Loucy (cell line): ENCODE measurements at regions not wholly inside any gene's neighbourhood (a gene's known extent, or its start where the extent isn't known, plus 50 kb on each side); places are given as distances from the start of the nearest gene placed in this dataset.

Experiments
- H2AFZ ChIP-seq: fragments of 200-600 bp; sonication (generic); 2 replicates; pipeline ENCODE4 v1.6.0; 2016; ENCODE audit warnings: antibody characterized with exemption, mild to moderate bottlenecking, low read length, moderate library complexity
- H3F3A ChIP-seq: fragments of 200-600 bp; 2 replicates; pipeline ENCODE4 v1.6.0; 2016; ENCODE audit warnings: antibody characterized with exemption, low read depth, mild to moderate bottlenecking
- H3K27me3 ChIP-seq: fragments of 200-600 bp; sonication (generic); 2 replicates; pipeline ENCODE4 v1.6.1; 2014; ENCODE audit warnings: low read length, mild to moderate bottlenecking; ENCODE audit not compliant: insufficient read depth, poor library complexity, severe bottlenecking
- H3K36me3 ChIP-seq: fragments of 200-600 bp; sonication (generic); 2 replicates; pipeline ENCODE4 v1.6.1; 2016; ENCODE audit warnings: low read length; ENCODE audit not compliant: insufficient read depth
- H3K4me1 ChIP-seq: fragments of 200-600 bp; sonication (generic); 2 replicates; pipeline ENCODE4 v1.5.1; 2014; ENCODE audit warnings: low read length, mild to moderate bottlenecking; ENCODE audit not compliant: insufficient read depth, poor library complexity, severe bottlenecking
- H3K4me2 ChIP-seq: fragments of 200-600 bp; sonication (generic); 2 replicates; pipeline ENCODE4 v1.6.0; 2014; ENCODE audit warnings: antibody characterized with exemption, low read length, low read depth, mild to moderate bottlenecking; ENCODE audit not compliant: poor library complexity, severe bottlenecking
- H3K4me3 ChIP-seq: fragments of 200-600 bp; sonication (generic); 2 replicates; pipeline ENCODE4 v1.5.1; 2014; ENCODE audit warnings: low read length, mild to moderate bottlenecking, mixed read lengths; ENCODE audit not compliant: poor library complexity, severe bottlenecking
- H3K79me2 ChIP-seq: fragments of 200-600 bp; sonication (generic); 2 replicates; pipeline ENCODE4 v1.6.1; 2014; ENCODE audit warnings: low read length; ENCODE audit not compliant: insufficient read depth
- H3K9ac ChIP-seq: fragments of 200-600 bp; sonication (generic); 2 replicates; pipeline ENCODE4 v1.6.0; 2014; ENCODE audit warnings: mild to moderate bottlenecking, low read depth, low read length, moderate library complexity; ENCODE audit not compliant: poor library complexity, severe bottlenecking
- H3K9me2 ChIP-seq: fragments of 200-600 bp; sonication (generic); replicated peaks from 2 replicates; pipeline ENCODE4 v1.6.1; 2016; ENCODE audit warnings: low read depth, low read length, mixed read lengths
- H3K9me3 ChIP-seq: fragments of 200-600 bp; sonication (generic); 2 replicates; pipeline ENCODE4 v1.6.1; 2014; ENCODE audit warnings: mild to moderate bottlenecking, antibody characterized with exemption, low read length, low read depth; ENCODE audit not compliant: insufficient read depth
- H4K20me1 ChIP-seq: fragments of 200-600 bp; sonication (generic); 2 replicates; pipeline ENCODE4 v1.6.0; 2014; ENCODE audit warnings: antibody characterized with exemption, low read length, mild to moderate bottlenecking; ENCODE audit not compliant: insufficient read depth, poor library complexity, severe bottlenecking
- CTCF ChIP-seq: fragments of 200-600 bp; sonication (generic); conservative IDR thresholded peaks from 2 replicates; pipeline ENCODE4 v1.5.1; 2014; ENCODE audit warnings: mild to moderate bottlenecking, antibody characterized with exemption, low read length
- EZH2phosphoT487 ChIP-seq: fragments of 200-600 bp; IDR thresholded peaks from 2 replicates; pipeline ENCODE4 v1.6.1; 2018; ENCODE audit warnings: antibody characterized with exemption, mild to moderate bottlenecking, moderate library complexity, borderline replicate concordance

GRCh38 chr9:23011669-23012068 lies 565.0 kb downstream of the DMRTA1 start:
- Histone ChIP-seq H2AFZ (no peak overlapping the region), H3K4me1 (no peaks in the 10 kb centered on the region), H3K79me2 (no peaks in the 10 kb centered on the region), H3K9me3 (no peaks in the 10 kb centered on the region), H3K9me2 (0 out of 2 replicates have a peak, but pooled peaks cover 2% of the 10 kb centered on the region), H3K27me3 (no peaks in the 10 kb centered on the region), H3F3A (no peaks in the 10 kb centered on the region), H3K36me3 (no peaks in the 10 kb centered on the region), H4K20me1 (no peaks in the 10 kb centered on the region), H3K9ac (no peak overlapping the region), H3K4me2 (no peak overlapping the region), H3K4me3 (no peak overlapping the region)
- TF ChIP-seq CTCF (no peak), EZH2phosphoT487 (no peak)

- no peaks in the 10 kb centered on the region for H3F3A ChIP-seq
- 0 out of 2 replicates have a peak, but pooled peaks cover 4% of the 10 kb centered on the region for H3K9me2 ChIP-seq
- H2AFZ ChIP-seq: no peak overlapping the region
- H3K4me3 ChIP-seq: no peak overlapping the region
- no peaks in the 10 kb centered on the region for H3K79me2 ChIP-seq
- H3K27me3 ChIP-seq: no peaks in the 10 kb centered on the region
- no peak overlapping the region for H3K9ac ChIP-seq
- no peaks in the 10 kb centered on the region for H3K4me1 ChIP-seq
- H3K36me3 ChIP-seq: no peaks in the 10 kb centered on the region
- H3K9me3 ChIP-seq: no peaks in the 10 kb centered on the region
- H3K4me2 ChIP-seq: no peak overlapping the region
- no peak for TF ChIP-seq EZH2phosphoT487
- TF ChIP-seq CTCF: no peak
- no peaks in the 10 kb centered on the region for H4K20me1 ChIP-seq
Measured at GRCh38 chr9:23015557-23015956, 568.9 kb downstream of the DMRTA1 start.

- no peaks in the 10 kb centered on the region for H3K79me2 ChIP-seq
- no peak overlapping the region for H3K4me2 ChIP-seq
- H3K27me3 ChIP-seq: no peaks in the 10 kb centered on the region
- no peaks in the 10 kb centered on the region for H4K20me1 ChIP-seq
- H3K4me3 ChIP-seq: no peak overlapping the region
- H2AFZ ChIP-seq: no peak overlapping the region
- no peaks in the 10 kb centered on the region for H3K9me3 ChIP-seq
- H3K4me1 ChIP-seq: no peaks in the 10 kb centered on the region
- TF ChIP-seq EZH2phosphoT487 (no peak), CTCF (no peak)
- no peak overlapping the region for H3K9ac ChIP-seq
- no peaks in the 10 kb centered on the region for H3F3A ChIP-seq
- no peaks in the 10 kb centered on the region for H3K9me2 ChIP-seq
- no peaks in the 10 kb centered on the region for H3K36me3 ChIP-seq
Measured at GRCh38 chr9:23036416-23036815, 589.8 kb downstream of the DMRTA1 start.
